ENCODE measurements at regions not wholly inside any gene's neighbourhood (a gene's known extent, or its start where the extent isn't known, plus 50 kb on each side); places are given as distances from the start of the nearest gene placed in this dataset.
"Not testable (repeated sequence)": the region's sequence is repeated elsewhere in the genome, so short reads cannot be mapped to it uniquely, and the experiment has no call there.

GRCh38 chr6:18527836-18528743, 140.9 kb downstream of the RNF144B start:
- no peak for DNase-seq (ENCODE audit: low read depth)

- DNase-seq (ENCODE audit: low read depth) = no peak
Observed at GRCh38 chr6:18530201-18530600, 143.1 kb downstream of the RNF144B start.

GRCh38 chr6:18532139-18532538, 145.0 kb downstream of the RNF144B start:
- no peak for DNase-seq (ENCODE audit: low read depth)

GRCh38 chr6:18533793-18534192, 146.6 kb downstream of the RNF144B start:
- no peak for DNase-seq (ENCODE audit: low read depth)

GRCh38 chr6:18536591-18537055, 149.5 kb downstream of the RNF144B start:
- no peak for DNase-seq (ENCODE audit: low read depth)

- no peak for DNase-seq (ENCODE audit: low read depth)
Observed at GRCh38 chr6:18538315-18538714, 151.2 kb downstream of the RNF144B start.

- DNase-seq (ENCODE audit: low read depth) = no peak
Observed at GRCh38 chr6:18543051-18543450, 155.9 kb downstream of the RNF144B start.

- not testable (repeated sequence) for DNase-seq (ENCODE audit: low read depth)
Observed at GRCh38 chr6:18545142-18545541, 158.0 kb downstream of the RNF144B start.

GRCh38 chr6:18545726-18546125, 158.6 kb downstream of the RNF144B start:
- DNase-seq (ENCODE audit: low read depth) = no peak

GRCh38 chr6:18550119-18550518, 163.0 kb downstream of the RNF144B start:
- no peak for DNase-seq (ENCODE audit: low read depth)

GRCh38 chr6:18551228-18551627, 164.1 kb downstream of the RNF144B start:
- no peak for DNase-seq (ENCODE audit: low read depth)

- no peak for DNase-seq (ENCODE audit: low read depth)
Observed at GRCh38 chr6:18555750-18556149, 168.6 kb downstream of the RNF144B start.

- DNase-seq (ENCODE audit: low read depth) = no peak
Observed at GRCh38 chr6:18561037-18561750, 174.0 kb downstream of the RNF144B start.

- DNase-seq (ENCODE audit: low read depth) = no peak
Observed at GRCh38 chr6:18562726-18563125, 175.6 kb downstream of the RNF144B start.

- no peak for DNase-seq (ENCODE audit: low read depth)
Observed at GRCh38 chr6:18564775-18565174, 177.6 kb downstream of the RNF144B start.

GRCh38 chr6:18565231-18565630, 178.1 kb downstream of the RNF144B start:
- DNase-seq (ENCODE audit: low read depth) = no peak

- DNase-seq (ENCODE audit: low read depth) = no peak
Observed at GRCh38 chr6:18567380-18567779, 180.2 kb downstream of the RNF144B start.

- DNase-seq (ENCODE audit: low read depth) = no peak
Observed at GRCh38 chr6:18577491-18577890, 190.3 kb downstream of the RNF144B start.

GRCh38 chr6:18579166-18579565, 192.0 kb downstream of the RNF144B start:
- no peak for DNase-seq (ENCODE audit: low read depth)

GRCh38 chr6:18579869-18580268, 192.7 kb downstream of the RNF144B start:
- DNase-seq (ENCODE audit: low read depth) = no peak

- no peak for DNase-seq (ENCODE audit: low read depth)
Observed at GRCh38 chr6:18584372-18584771, 197.2 kb downstream of the RNF144B start.

GRCh38 chr6:18585032-18585573, 198.0 kb downstream of the RNF144B start:
- DNase-seq (ENCODE audit: low read depth) = no peak

GRCh38 chr6:18586133-18586532, 199.0 kb downstream of the RNF144B start:
- no peak for DNase-seq (ENCODE audit: low read depth)
